ENCODE measurements at regions not wholly inside any gene's neighbourhood (a gene's known extent, or its start where the extent isn't known, plus 50 kb on each side); places are given as distances from the start of the nearest gene placed in this dataset.
A peak's percentile ranks its signal among the peaks of the same experiment; 100 is the strongest.

GRCh38 chr11:123282597-123282996, 87.5 kb upstream of the CLMP start:
- no peak for DNase-seq (ENCODE audit: low read depth)
- no peak for TF ChIP-seq CTCF (conservative IDR thresholded peaks at IDR 0.05; ENCODE audit: low read depth, low read length)
- H3K4me3 ChIP-seq (ENCODE audit: low read depth, low read length): no peak overlapping the region

- DNase-seq (ENCODE audit: low read depth): no peak
- no peak overlapping the region for H3K4me3 ChIP-seq (ENCODE audit: low read depth, low read length)
- no peak for TF ChIP-seq CTCF (conservative IDR thresholded peaks at IDR 0.05; ENCODE audit: low read depth, low read length)
Measured at GRCh38 chr11:123273616-123274015, 78.6 kb upstream of the CLMP start.

- H3K4me3 ChIP-seq (ENCODE audit: low read depth, low read length): no peak overlapping the region
- DNase-seq (ENCODE audit: low read depth): no peak
- TF ChIP-seq CTCF (conservative IDR thresholded peaks at IDR 0.05; ENCODE audit: low read depth, low read length): no peak
Measured at GRCh38 chr11:123272565-123272964, 77.5 kb upstream of the CLMP start.

GRCh38 chr11:123268156-123268555, 73.1 kb upstream of the CLMP start:
- no peak for TF ChIP-seq CTCF (conservative IDR thresholded peaks at IDR 0.05; ENCODE audit: low read depth, low read length)
- H3K4me3 ChIP-seq (ENCODE audit: low read depth, low read length): no peak overlapping the region
- DNase-seq (ENCODE audit: low read depth): no peak

DNA sequence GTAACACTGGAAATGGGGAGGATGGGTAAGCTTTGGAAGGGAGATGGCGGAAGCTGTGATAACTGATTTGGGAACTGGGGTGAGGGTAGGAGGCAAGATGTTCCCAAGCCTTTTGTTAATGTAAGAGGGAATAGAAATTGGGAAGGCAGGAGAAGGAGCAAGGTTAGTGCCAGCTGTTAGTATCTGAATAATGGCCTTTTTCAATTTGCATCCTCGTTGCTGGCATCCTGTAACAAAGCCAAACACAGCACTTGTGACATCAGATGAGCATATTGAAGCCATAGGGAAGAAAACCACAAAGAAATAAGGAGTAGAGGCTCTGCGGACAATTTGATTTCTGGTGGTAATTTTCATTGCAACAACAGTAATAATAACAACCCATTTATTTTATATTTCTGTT, 70.9 kb upstream of the CLMP start:
- no peak for DNase-seq (ENCODE audit: low read depth)
- H3K4me3 ChIP-seq (ENCODE audit: low read depth, low read length): no peak overlapping the region
- TF ChIP-seq CTCF (conservative IDR thresholded peaks at IDR 0.05; ENCODE audit: low read depth, low read length): no peak

DNA sequence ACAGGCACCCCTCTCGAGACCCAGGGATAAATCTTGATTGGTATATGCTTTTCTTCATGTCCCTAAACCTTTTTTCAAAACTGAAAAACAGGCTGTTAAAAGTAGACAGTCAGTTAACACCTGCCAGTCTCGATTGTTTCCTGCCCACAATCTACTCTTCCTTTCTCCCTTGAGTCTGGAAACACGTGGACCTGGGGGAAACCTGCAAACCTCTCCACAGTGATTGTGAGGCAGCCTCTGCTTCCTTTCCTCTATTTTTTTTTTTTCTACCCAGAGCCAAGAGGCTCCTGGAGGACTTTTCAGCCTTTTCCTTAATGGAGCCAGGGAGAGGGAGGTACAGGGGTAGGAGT, 69.4 kb upstream of the CLMP start:
- H3K4me3 ChIP-seq (ENCODE audit: low read depth, low read length): no peak overlapping the region
- TF ChIP-seq CTCF (conservative IDR thresholded peaks at IDR 0.05; ENCODE audit: low read depth, low read length): no peak
- no peak for DNase-seq (ENCODE audit: low read depth)

DNA sequence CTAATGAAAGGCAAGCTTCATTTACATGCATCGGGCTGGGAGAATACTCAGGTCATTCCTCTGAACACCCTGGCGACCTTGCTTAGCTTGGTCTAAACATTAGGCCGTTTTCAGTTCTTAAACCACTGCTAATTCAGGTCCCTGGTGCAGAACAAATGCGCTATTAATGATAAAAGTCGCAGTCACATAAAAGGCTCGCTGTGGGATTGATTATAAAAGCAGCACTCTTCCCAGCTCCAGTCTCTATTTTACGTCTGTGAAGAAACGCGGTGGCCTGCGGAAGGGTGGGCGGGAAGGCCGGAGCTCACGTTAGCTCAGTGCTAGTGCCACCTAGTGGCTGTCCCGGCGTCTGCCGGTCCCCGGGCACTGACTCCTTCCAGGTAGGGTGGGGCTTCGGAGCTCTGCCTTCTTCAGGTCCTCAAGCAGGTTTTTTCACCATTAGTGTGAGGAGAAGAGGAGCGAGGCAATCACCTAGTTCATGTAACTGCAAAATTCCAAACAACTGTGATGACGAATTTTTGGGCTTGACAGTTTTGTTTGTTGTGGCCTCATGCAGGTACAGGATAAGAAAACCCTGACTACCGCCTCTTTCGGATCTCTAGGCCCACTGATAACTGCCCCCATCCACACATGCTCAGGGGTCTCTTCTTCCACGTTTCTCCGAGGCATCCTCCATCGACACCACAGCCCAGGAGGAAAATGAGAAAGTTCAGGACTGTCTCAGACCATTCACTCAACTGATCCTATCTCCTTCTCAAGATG, 66.5 kb upstream of the CLMP start:
- TF ChIP-seq CTCF (conservative IDR thresholded peaks at IDR 0.05; ENCODE audit: low read depth, low read length): peak; percentile 95
- peak overlapping the region; percentile 47 for H3K4me3 ChIP-seq (ENCODE audit: low read depth, low read length)
- peak; percentile 81 for DNase-seq (ENCODE audit: low read depth)

Measured in choroid plexus epithelial cell (primary cell).